Breast epithelium (tissue), 4 donors: ENCODE measurements at regions not wholly inside any gene's neighbourhood (a gene's known extent, or its start where the extent isn't known, plus 50 kb on each side); places are given as distances from the start of the nearest gene placed in this dataset.

Experiments
- DNase-seq, 2 donors: peaks; one replicate each; pipeline ENCODE4 v3.0.0-alpha.2; 2019; ENCODE audit warnings: low spot score in 2 of 2
- H3K27ac ChIP-seq, 2 donors: fragments of 200-600 bp; sonication (generic) in 1 of 2; one replicate each; pipeline ENCODE4 v1.5.1; 2016 to 2019; ENCODE audit warnings: mild to moderate bottlenecking in 1 of 2
- H3K27me3 ChIP-seq, 2 donors: fragments of 200-600 bp; sonication (generic) in 1 of 2; one replicate each; pipeline versions ENCODE4 v1.5.1 to v1.6.0; 2017 to 2019; ENCODE audit warnings: control low read depth in 1 of 2, mild to moderate bottlenecking in 1 of 2
- H3K36me3 ChIP-seq: fragments of 200-600 bp; one replicate; pipeline ENCODE4 v1.5.1; 2019
- H3K4me1 ChIP-seq, 2 donors: fragments of 200-600 bp; sonication (generic); one replicate each; pipeline ENCODE4 v1.5.1; 2016 to 2019; ENCODE audit warnings: control low read depth in 1 of 2
- H3K4me3 ChIP-seq, 3 donors: fragments of 200-600 bp; sonication (generic); 1 replicate in 2 of 3; 2 replicates in 1 of 3; pipeline ENCODE4 v1.5.1; 2016 to 2019; ENCODE audit warnings: mild to moderate bottlenecking in 3 of 3, moderate library complexity in 2 of 3
- H3K9me3 ChIP-seq, 2 donors: fragments of 200-600 bp; sonication (generic) in 1 of 2; one replicate each; pipeline ENCODE4 v1.5.1; 2016 to 2019; ENCODE audit warnings: control low read depth in 1 of 2
- CTCF ChIP-seq, 3 donors: fragments of 450-650 bp; IDR thresholded peaks; one replicate each; pipeline ENCODE4 v1.5.1; 2016 to 2017; ENCODE audit warnings: antibody characterized with exemption in 3 of 3, mild to moderate bottlenecking in 3 of 3, moderate library complexity in 3 of 3
- POLR2A ChIP-seq: fragments of 450-650 bp; IDR thresholded peaks from one replicate; pipeline ENCODE4 v1.6.1; 2016; ENCODE audit warnings: antibody characterized with exemption, mild to moderate bottlenecking, moderate library complexity
- POLR2AphosphoS5 ChIP-seq, 3 donors: sonication (generic); formaldehyde crosslinking; IDR thresholded peaks; one replicate each; pipeline ENCODE4 v1.6.1; 2017; ENCODE audit warnings: antibody characterized with exemption in 3 of 3
- intact Hi-C: fragments of 100-400 bp; cut with DNase I; formaldehyde crosslinking; loops from one replicate; pipeline ENCODE4 v1.15.1; 2023; ENCODE audit warnings: low total_unique reads

GRCh38 chrX:83326539-83326938, 181.6 kb upstream of the POU3F4 start:
- intact Hi-C loops = no loop called here
- TF ChIP-seq CTCF (IDR thresholded peaks at IDR 0.05) (no peak), POLR2A (no peak), POLR2AphosphoS5 (IDR thresholded peaks at IDR 0.05) (no peak)
- Histone ChIP-seq H3K27me3 (peaks cover 0 to 8% of the 10 kb centered on the region in 2 donors), H3K4me3 (no peak overlapping the region), H3K36me3 (no peaks in the 10 kb centered on the region), H3K9me3 (peaks cover 0 to 3% of the 10 kb centered on the region in 2 donors), H3K4me1 (no peaks in the 10 kb centered on the region), H3K27ac (no peak overlapping the region)
- no peak for DNase-seq

GRCh38 chrX:83333813-83334212, 174.3 kb upstream of the POU3F4 start:
- H3K27ac ChIP-seq = no peak overlapping the region
- H3K9me3 ChIP-seq = no peaks in the 10 kb centered on the region
- H3K27me3 ChIP-seq = peaks cover 0 to 27% of the 10 kb centered on the region in 2 donors
- intact Hi-C loops = loop anchor here (5.0 kb wide), 1 partner anchor 1447 kb away; no protein-coding TSS in a partner anchor
- DNase-seq = no peak
- H3K4me3 ChIP-seq = no peak overlapping the region
- TF ChIP-seq POLR2AphosphoS5 (IDR thresholded peaks at IDR 0.05) = no peak
- TF ChIP-seq CTCF (IDR thresholded peaks at IDR 0.05) = no peak
- H3K4me1 ChIP-seq = no peaks in the 10 kb centered on the region
- H3K36me3 ChIP-seq = no peaks in the 10 kb centered on the region

GRCh38 chrX:83336454-83336853, 171.6 kb upstream of the POU3F4 start:
- H3K36me3 ChIP-seq = no peaks in the 10 kb centered on the region
- H3K4me1 ChIP-seq = no peaks in the 10 kb centered on the region
- intact Hi-C loops = no loop called here
- no peak for DNase-seq
- no peaks in the 10 kb centered on the region for H3K9me3 ChIP-seq
- H3K4me3 ChIP-seq = no peak overlapping the region
- H3K27me3 ChIP-seq = peaks cover 0 to 19% of the 10 kb centered on the region in 2 donors
- H3K27ac ChIP-seq = no peak overlapping the region
- TF ChIP-seq CTCF (IDR thresholded peaks at IDR 0.05) = no peak
- no peak for TF ChIP-seq POLR2A
- TF ChIP-seq POLR2AphosphoS5 (IDR thresholded peaks at IDR 0.05) = no peak

GRCh38 chrX:83339724-83340123, 168.4 kb upstream of the POU3F4 start:
- no peaks in the 10 kb centered on the region for H3K36me3 ChIP-seq
- H3K9me3 ChIP-seq = no peaks in the 10 kb centered on the region
- no peaks in the 10 kb centered on the region for H3K4me1 ChIP-seq
- intact Hi-C loops = no loop called here
- no peak overlapping the region for H3K4me3 ChIP-seq
- no peak for DNase-seq
- H3K27me3 ChIP-seq = peaks cover 0 to 11% of the 10 kb centered on the region in 2 donors
- no peak overlapping the region for H3K27ac ChIP-seq
- TF ChIP-seq POLR2AphosphoS5 (IDR thresholded peaks at IDR 0.05) = no peak
- TF ChIP-seq POLR2A = no peak
- no peak for TF ChIP-seq CTCF (IDR thresholded peaks at IDR 0.05)

GRCh38 chrX:83345298-83345697, 162.8 kb upstream of the POU3F4 start:
- H3K36me3 ChIP-seq = no peaks in the 10 kb centered on the region
- peaks cover 0 to 17% of the 10 kb centered on the region in 2 donors for H3K27me3 ChIP-seq
- intact Hi-C loops = no loop called here
- no peaks in the 10 kb centered on the region for H3K9me3 ChIP-seq
- TF ChIP-seq POLR2AphosphoS5 (IDR thresholded peaks at IDR 0.05) (no peak), CTCF (IDR thresholded peaks at IDR 0.05) (no peak), POLR2A (no peak)
- no peaks in the 10 kb centered on the region for H3K4me1 ChIP-seq
- no peak for DNase-seq
- H3K4me3 ChIP-seq = no peak overlapping the region
- no peak overlapping the region for H3K27ac ChIP-seq
